ENCODE measurements at regions not wholly inside any gene's neighbourhood (a gene's known extent, or its start where the extent isn't known, plus 50 kb on each side); places are given as distances from the start of the nearest gene placed in this dataset.

DNA sequence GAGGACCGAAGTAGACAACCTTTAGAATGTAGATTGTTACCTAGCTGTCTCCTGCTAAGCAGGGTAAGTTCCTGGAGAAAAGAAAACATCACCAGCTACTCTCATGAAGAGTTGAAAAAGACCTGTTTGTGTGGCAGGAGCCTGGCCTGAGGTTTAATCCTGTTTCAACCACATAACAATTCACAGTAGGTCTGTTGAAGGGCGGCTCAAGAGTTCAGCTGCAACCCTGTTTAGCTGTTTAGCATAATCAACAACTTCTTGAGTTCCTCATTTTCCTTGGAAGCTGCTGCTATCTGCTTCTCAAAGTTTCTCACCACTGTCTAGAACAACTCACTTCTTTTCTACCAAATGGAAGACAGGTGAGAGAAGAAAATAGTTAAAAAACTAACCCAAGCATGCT lies 170.4 kb upstream of the TET2 start:
- intact Hi-C loops (cut with micrococcal nuclease) = no loop called here
- Histone ChIP-seq H4K20me1 (replicated peaks; ENCODE audit: control insufficient read depth, extremely low read depth, insufficient read depth, low read length) (no peaks in the 10 kb centered on the region), H2AFZ (ENCODE audit: low read depth, low read length) (no peak overlapping the region), H3K9me3 (replicated peaks; ENCODE audit: control insufficient read depth, insufficient read depth, low read length) (no peaks in the 10 kb centered on the region), H3K4me2 (ENCODE audit: insufficient read depth, low read length) (no peak overlapping the region), H3K9me1 (replicated peaks; ENCODE audit: control insufficient read depth, extremely low read depth, insufficient read depth, low read length) (no peaks in the 10 kb centered on the region), H3K36me3 (ENCODE audit: control insufficient read depth in 2 of 2, extremely low read depth in 1 of 2, insufficient read depth in 2 of 2, low read length in 2 of 2) (no peaks in the 10 kb centered on the region), H3K4me3 (replicated peaks in 1 of 3; ENCODE audit: insufficient read depth in 1 of 3, low read depth in 1 of 3, low read length in 3 of 3) (no peak overlapping the region), H3K9ac (replicated peaks; ENCODE audit: extremely low read depth, insufficient read depth, low read length) (no peak overlapping the region), H3K27me3 (ENCODE audit: control insufficient read depth in 2 of 2, insufficient read depth in 2 of 2, low read length in 2 of 2) (no peaks in the 10 kb centered on the region), H3K79me2 (ENCODE audit: control insufficient read depth, insufficient read depth, low read length) (no peaks in the 10 kb centered on the region), H3K4me1 (ENCODE audit: control insufficient read depth, extremely low read depth, insufficient read depth, low read length) (no peaks in the 10 kb centered on the region), H3K27ac (ENCODE audit: insufficient read depth, low read depth, low read length) (no peak overlapping the region)
- CTCF ChIA-PET = no interaction called here
- BruUV-seq (replicated peaks) = no TSS peak
- no peak for FAIRE-seq
- dilution Hi-C loops (cut with MboI; ENCODE audit: extremely low pct_ligation_motif_present, low sequenced_read_pairs) = no loop called here
- POLR2A ChIA-PET = no interaction called here
- TF ChIP-seq POLR2AphosphoS5 (IDR thresholded peaks at IDR 0.05; ENCODE audit: insufficient read depth, low read depth, low read length) (no peak), CTCF (IDR thresholded peaks at IDR 0.05; ENCODE audit: extremely low read depth in 1 of 2, insufficient read depth in 1 of 2, low read depth in 1 of 2, low read length in 2 of 2) (no peak), MAX (IDR thresholded peaks at IDR 0.05; ENCODE audit: insufficient read depth, insufficient read length) (no peak), POLR2A (IDR thresholded peaks at IDR 0.05; ENCODE audit: low read depth, low read length) (no peak), EZH2 (IDR thresholded peaks at IDR 0.05; ENCODE audit: borderline replicate concordance, low read depth, low read length, severe bottlenecking) (no peak), GATA2 (IDR thresholded peaks at IDR 0.05; ENCODE audit: insufficient read depth, insufficient read length, low read depth, low read length) (no peak), FOS (IDR thresholded peaks at IDR 0.05; ENCODE audit: borderline replicate concordance, insufficient read depth, low read length) (no peak), MYC (IDR thresholded peaks at IDR 0.05; ENCODE audit: low read depth, low read length) (no peak), JUN (IDR thresholded peaks at IDR 0.05; ENCODE audit: borderline replicate concordance, insufficient read depth, insufficient read length, low read depth) (no peak)
- no peak for DNase-seq (ENCODE audit: low read depth, low spot score)

Data from endothelial cell of umbilical vein (primary cell).